GM23248 (cell line): ENCODE measurements at regions not wholly inside any gene's neighbourhood (a gene's known extent, or its start where the extent isn't known, plus 50 kb on each side); places are given as distances from the start of the nearest gene placed in this dataset.

Experiments
- EZH2 ChIP-seq: fragments of 200-600 bp; sonication (generic); IDR thresholded peaks from 2 replicates; pipeline ENCODE4 v1.6.1; 2018; ENCODE audit warnings: antibody characterized with exemption, mild to moderate bottlenecking; ENCODE audit not compliant: insufficient read depth, poor library complexity, severe bottlenecking
- EZH2phosphoT487 ChIP-seq: fragments of 200-600 bp; sonication (generic); IDR thresholded peaks from 2 replicates; pipeline ENCODE4 v1.6.1; 2018; ENCODE audit warnings: antibody characterized with exemption, moderate library complexity, mild to moderate bottlenecking, low read depth; ENCODE audit not compliant: insufficient read depth

GRCh38 chr2:147568109-147568508, 276.7 kb upstream of the ACVR2A start:
- TF ChIP-seq EZH2phosphoT487 (no peak), EZH2 (no peak)
